A204.1 (cell line): ENCODE measurements at regions not wholly inside any gene's neighbourhood (a gene's known extent, or its start where the extent isn't known, plus 50 kb on each side); places are given as distances from the start of the nearest gene placed in this dataset.

Experiments
- FAIRE-seq: peaks from 2 replicates; lab custom pipeline; 2012; peaks lifted over from hg19 to GRCh38; lab: Jason Lieb, UNC

- no peak for FAIRE-seq
These were observed 444.5 kb downstream of the CMPK2 start for GRCh38 chr2:6421138-6421730.

DNA sequence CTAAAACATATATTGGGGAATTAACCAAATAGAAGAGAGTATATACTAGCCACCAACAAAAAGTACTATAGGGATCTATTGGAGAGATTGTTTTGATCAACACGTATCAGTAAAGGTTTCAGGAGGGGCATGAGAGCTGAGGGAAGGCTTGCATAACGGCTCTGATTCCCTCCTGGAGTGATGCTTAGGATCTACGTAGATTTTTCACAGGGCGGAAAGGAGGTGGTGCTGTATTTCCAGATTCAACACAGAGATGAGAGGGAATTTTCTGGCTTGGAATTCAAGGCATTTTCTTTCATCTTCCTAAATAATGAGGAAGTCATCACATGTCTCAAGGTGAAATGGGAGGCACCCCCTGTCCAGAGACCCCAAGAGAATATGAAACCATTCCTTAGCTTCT, 443.8 kb downstream of the CMPK2 start:
- FAIRE-seq: no peak

GRCh38 chr2:6423157-6423556, 442.6 kb downstream of the CMPK2 start:
- FAIRE-seq: no peak

- FAIRE-seq: no peak
These were observed 441.8 kb downstream of the CMPK2 start for GRCh38 chr2:6423944-6424343.

- FAIRE-seq: no peak
These were observed 440.7 kb downstream of the CMPK2 start for GRCh38 chr2:6425032-6425431.

DNA sequence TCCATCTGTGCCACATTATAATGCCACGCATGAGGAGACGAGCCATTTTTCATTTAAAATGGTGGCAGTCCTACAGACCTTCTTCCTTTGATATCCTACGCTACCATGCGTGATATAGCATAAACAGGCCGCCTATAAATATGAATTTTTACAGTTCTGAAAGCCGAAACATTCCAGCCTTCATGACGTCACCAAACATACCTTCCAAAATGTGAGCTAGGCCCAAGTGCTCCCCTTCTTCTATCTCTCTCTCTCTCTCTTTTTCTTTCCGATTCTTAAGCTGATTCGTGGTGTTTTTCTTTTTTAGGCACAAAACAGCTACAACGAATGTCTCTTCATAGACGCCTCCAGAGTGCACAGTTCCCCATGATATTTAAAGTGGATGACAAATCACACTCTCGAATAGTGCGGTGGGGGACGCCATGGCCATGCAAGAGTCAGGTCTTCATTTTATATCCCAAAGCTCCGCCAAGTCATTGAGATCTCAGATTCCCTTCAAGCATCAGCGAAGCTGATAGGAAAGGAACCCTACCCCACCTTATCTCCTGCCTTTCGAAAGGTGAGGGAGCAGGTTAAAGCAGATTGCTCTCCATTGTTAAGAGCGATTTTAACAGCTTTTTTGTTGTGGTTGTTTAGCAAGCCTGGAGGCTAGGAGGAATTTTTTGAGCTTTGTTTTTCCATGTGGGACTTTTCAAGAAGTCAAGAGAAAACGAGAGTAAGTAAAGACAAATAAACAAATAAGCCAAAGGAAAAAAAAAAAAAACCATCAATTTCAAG, 436.3 kb downstream of the CMPK2 start:
- no peak for FAIRE-seq

DNA sequence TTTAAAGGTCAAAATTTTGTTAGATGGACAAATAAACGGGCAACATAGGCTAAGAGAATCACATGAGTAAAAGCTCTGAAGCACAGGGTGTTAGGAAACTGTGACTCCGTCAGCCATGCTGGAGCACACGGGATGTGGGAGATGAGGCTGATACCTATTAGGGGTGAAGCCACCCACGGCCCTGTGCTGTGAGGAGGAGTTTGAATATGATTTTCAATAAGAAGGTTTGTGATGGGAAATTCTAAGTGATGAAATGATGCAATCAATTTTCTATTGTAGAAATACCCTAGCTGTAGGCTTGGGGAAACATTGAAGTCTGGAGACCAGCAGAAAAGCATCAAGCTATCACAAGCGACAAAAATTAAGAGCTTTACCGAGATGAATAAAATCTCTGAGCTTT, 431.3 kb downstream of the CMPK2 start:
- FAIRE-seq: no peak

- FAIRE-seq: no peak
These were observed 423.9 kb downstream of the CMPK2 start for GRCh38 chr2:6441800-6442199.

DNA sequence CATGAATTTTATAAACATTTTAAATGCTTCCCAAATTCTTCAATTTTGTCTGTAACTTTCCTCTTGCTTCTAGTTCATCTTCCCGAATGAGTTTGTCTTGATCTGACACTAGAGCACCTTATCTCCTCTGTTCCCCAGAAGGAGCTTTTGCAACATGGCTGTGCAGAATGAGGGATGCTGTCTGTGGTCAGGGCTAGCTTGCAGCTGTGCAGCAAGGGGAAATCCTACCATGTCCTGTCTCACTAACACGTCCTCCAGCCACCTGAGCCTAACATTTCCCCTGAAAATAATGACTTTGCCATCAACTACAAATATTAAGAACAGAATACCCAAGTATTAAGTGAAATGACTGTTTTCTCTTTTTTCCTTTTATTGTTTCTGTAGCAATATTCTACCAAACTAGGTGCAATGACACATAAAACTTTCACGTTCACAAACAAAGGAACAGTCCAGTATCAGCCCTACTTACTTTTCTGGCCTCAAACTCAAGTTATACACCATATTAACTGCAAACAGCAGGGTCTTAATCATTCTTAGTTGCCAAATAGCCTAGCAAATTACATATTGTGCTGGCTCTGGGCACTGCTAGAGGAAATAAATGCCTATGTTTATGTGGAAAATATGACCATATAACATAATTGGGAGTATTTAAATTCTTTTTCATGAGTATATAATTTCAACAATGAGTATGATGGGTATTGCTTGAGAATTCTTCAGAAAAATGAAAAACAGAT, 423.3 kb downstream of the CMPK2 start:
- no peak for FAIRE-seq

- FAIRE-seq: no peak
These were observed 422.5 kb downstream of the CMPK2 start for GRCh38 chr2:6443061-6443823.

GRCh38 chr2:6444514-6444913, 421.2 kb downstream of the CMPK2 start:
- FAIRE-seq: no peak

GRCh38 chr2:6445156-6445555, 420.6 kb downstream of the CMPK2 start:
- FAIRE-seq: no peak

GRCh38 chr2:6446938-6447608, 418.6 kb downstream of the CMPK2 start:
- FAIRE-seq: no peak

- FAIRE-seq: no peak
These were observed 416.8 kb downstream of the CMPK2 start for GRCh38 chr2:6448893-6449292.

DNA sequence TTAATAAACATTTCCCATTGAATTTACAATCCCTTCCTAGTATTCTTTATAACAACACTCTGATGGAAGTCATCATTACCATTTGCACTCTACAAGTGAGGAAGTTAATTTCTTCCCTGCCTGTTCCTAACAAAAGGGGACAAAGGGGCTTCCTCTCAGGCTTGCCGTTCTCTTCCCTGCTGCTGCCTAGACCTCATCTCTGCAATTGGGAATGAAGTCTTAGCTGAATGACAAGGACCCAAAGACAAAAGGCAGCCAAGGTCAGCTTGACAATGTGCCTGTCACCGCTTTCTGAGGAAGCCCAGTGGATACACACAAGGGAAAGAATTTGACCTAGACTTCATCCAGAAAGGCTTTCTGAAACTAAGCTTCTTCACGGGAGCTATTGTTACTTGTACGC, 416.4 kb downstream of the CMPK2 start:
- no peak for FAIRE-seq

DNA sequence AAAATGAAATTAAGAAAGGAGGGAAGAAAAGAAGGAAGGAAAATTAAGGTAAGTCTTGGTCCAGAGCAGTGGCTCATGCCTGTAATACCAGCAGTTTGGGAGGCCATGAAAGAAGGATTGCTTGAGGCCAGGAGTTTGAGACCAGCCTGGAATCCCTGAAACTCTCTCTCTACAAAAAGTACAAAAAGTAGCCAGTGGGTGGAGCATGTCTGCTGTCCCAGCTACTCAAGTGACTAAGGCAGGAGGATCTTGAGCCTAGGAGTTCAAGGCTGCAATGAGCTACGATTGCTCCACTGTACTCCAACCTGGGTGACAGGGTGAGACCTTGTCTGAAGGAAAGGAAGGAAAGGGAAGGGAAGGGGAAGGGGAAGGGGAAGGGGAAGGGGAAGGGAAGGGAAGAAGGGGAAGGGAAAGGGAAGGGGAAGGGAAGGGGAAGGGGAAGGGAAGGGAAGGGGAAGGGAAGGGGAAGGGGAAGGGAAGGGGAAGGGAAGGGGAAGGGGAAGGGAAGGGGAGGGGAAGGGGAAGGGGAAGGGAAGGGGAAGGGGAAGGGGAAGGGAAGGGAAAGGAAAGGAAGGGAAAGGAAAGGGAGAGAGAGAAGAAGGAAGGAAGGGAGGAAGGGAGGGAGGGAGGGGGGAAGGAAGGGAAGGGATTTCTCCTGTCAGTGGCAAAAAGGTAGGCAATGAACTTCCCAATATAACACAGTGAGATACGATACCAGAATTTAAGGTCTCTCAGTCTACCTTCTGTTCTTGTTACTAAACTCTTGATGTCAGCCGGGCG, 412.8 kb downstream of the CMPK2 start:
- FAIRE-seq: no peak

DNA sequence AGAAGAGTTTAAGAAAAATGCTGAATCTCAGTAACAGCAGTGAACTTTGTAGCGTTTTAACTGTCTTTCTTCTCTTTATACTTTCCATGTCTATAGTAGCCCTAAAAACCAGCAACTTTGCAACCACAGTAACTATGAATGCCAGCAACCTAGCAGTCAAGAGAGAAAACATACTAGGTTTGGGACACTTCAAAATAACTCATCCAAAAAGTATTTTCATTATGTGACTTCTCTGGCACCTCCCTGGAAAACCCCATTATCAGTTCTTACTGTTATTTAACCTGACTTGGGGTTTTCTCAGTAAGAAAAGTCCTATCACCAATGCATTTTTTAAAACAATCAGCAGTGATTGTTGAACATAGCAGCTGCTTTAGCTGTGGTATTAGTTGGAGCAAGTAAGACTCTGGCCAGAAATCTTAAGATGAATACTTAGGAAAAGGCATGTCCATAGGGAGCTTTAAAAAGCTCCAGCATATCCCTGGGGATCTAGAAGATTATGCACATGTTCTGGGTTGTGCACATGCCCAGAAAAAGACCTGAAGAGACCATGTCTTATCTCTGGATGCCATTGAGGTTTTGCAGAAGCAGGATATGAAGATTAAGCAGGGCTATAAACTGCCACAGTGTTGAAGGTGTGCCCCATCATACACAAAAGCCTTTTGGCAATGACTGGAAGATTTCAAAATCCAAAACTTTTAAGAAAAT, 411.3 kb downstream of the CMPK2 start:
- no peak for FAIRE-seq

DNA sequence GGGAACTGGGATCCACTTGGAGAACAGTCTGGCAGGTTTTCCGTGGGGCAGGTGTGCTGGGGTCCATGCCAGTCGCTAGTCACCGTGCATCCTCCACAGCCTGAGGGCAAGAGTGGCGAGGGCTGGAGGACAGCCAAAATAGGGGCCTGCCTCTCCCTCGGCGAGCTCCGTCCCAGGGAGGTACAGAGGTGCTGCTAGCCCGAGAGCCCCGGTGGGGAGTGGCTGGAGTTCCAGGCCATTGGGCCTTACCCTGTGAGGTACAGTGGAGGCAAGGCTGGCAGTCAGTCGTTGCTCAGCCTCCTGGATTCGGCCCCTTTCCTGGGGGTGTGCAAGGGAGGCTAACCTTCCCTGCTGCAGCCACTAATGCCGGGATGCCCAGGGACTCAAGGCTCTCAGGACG, 406.6 kb downstream of the CMPK2 start:
- FAIRE-seq: no peak

GRCh38 chr2:6470518-6470917, 395.2 kb downstream of the CMPK2 start:
- FAIRE-seq: no peak

GRCh38 chr2:6471419-6471818, 394.3 kb downstream of the CMPK2 start:
- FAIRE-seq: no peak
